Hepatic stellate cell (primary cell): ENCODE measurements at regions not wholly inside any gene's neighbourhood (a gene's known extent, or its start where the extent isn't known, plus 50 kb on each side); places are given as distances from the start of the nearest gene placed in this dataset.
"Not testable (repeated sequence)": the region's sequence is repeated elsewhere in the genome, so short reads cannot be mapped to it uniquely, and the experiment has no call there.

Experiments used
- DNase-seq: peaks from one replicate; pipeline ENCODE4 v3.0.0; 2011; ENCODE audit warnings: low spot score

- peak; percentile 1 for DNase-seq
Measured at GRCh38 chr12:29961231-29961630, 177.5 kb upstream of the TMTC1 start.

- no peak for DNase-seq
Measured at GRCh38 chr12:29960122-29960521, 176.4 kb upstream of the TMTC1 start.

GRCh38 chr12:29957835-29958234 lies 174.1 kb upstream of the TMTC1 start:
- no peak for DNase-seq

DNA sequence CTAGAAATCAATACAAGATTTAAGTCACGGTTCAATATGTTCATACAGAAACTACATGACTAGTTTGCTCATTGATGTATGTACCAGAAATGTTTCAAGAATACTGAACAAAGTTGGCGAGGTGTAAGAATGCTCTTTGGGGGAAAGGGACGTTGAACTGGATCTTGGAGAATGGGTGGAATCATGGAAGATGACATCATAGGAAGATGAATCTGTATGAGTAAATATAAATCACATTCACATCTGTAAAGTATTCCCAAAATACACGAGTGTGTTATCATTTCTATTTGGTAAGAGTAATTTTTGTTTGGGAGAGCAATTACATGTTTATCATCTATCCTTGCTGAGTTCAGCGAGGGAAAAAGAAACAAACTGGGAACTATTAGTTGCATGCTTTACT lies 162.2 kb upstream of the TMTC1 start:
- no peak for DNase-seq

DNA sequence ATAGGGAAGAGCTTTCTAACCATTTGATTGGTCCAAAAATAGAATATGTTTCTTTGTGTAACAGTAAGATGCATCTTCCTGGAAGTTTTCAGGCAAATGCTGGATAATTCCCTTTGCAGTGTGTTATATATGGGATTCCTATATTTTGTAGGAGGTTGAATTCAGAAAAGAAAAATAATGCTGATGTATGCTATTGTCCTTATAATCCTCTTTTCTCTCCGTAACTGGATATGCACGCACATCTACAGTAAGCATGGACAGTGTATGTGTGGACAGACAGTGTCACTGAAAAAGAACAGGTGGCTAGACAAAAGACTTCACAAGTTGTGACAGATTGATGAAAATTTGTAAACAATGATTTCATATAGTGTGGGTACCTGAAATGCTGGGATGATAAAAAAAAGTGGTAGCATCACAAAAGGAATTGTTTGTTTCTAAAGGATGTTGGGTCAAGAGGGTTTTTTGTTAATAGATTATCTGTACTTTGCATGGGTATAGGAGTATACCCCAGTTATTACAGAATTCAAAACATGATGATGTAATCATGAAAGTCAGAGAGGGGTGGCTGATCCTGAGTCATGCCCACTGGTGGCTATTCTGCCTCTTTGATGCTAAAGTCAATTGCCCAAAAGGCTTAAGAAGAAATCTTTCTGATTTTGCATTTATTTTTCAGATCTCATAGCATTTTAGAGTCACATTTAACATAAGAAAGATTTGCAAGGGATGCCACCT lies 160.7 kb upstream of the TMTC1 start:
- DNase-seq: no peak

- no peak for DNase-seq
Measured at GRCh38 chr12:29943683-29944082, 159.9 kb upstream of the TMTC1 start.

- no peak for DNase-seq
Measured at GRCh38 chr12:29940811-29941210, 157.1 kb upstream of the TMTC1 start.

GRCh38 chr12:29930503-29930902 lies 146.8 kb upstream of the TMTC1 start:
- DNase-seq: no peak

GRCh38 chr12:29929295-29929694 lies 145.6 kb upstream of the TMTC1 start:
- DNase-seq: no peak

DNA sequence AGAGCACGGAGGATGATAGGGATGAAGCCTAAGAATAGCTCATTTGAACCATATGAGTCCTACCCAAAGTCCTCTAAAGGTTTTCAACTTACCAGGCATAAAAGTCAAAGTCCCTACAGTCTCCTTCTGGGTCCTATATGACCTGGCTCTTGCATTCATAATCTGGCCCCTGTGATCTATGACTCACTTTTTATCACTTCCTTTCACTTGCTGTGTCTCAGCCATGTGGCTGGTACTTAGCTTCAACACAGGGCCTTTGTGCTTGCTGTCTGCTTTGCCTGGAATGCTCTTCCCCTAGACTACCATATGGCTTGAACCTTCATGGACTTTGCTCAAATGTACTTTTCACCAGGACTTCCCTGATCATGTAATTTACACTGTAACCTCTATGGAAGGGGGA lies 137.6 kb upstream of the TMTC1 start:
- no peak for DNase-seq

DNA sequence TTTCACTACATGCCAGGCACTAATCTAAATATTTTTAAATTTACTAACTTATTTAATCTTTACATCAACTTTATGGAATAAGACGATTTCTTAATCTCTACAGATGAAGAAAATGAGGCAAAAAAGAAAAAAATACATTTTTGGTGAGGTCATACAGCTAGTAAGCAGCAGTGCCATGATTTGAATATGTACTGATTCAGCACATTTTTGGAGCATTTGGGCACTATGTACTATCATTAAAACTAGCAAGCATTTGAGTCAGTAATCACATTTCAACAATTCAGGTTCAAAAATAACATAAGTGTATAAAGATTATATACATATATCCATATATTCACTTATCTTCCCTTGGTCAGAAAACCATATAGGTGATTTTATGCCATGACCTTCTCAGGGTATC lies 124.4 kb upstream of the TMTC1 start:
- no peak for DNase-seq

GRCh38 chr12:29907461-29907860 lies 123.7 kb upstream of the TMTC1 start:
- no peak for DNase-seq

GRCh38 chr12:29902043-29902442 lies 118.3 kb upstream of the TMTC1 start:
- no peak for DNase-seq

- DNase-seq: no peak
Measured at GRCh38 chr12:29901585-29901984, 117.8 kb upstream of the TMTC1 start.

DNA sequence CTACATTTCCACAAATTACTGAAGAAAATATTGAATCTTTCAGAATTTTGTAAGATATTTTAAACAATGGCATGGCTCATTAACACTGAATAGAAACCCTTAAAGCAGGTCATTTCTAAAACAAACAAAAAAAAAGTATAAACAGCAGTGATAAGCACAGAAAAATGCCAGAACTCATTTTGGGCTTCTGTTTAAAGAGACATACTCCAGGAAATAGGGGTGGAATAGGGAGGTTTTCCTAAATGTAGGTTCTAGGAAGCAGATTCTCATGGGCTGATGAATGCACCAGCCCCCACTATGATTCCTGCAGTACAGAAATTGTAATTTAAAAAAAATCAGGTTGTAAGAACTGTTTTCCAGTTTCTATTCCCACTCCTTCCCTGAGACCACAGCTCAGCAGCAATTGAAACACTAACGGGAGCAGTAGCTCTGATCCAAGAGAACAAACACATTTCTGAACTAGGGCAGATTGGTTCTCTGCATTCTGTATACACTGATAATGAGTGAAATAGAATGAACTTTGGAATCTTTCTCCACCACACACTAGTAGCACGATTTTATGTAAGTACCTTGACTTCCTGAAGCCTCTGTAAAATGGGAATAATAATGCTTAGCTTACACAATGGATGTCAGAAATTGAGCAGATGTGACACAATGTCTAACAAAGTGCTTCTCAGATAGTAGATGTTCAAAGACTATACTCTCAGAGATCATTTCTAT lies 115.6 kb upstream of the TMTC1 start:
- DNase-seq: no peak

GRCh38 chr12:29895966-29896365 lies 112.2 kb upstream of the TMTC1 start:
- DNase-seq: no peak

DNA sequence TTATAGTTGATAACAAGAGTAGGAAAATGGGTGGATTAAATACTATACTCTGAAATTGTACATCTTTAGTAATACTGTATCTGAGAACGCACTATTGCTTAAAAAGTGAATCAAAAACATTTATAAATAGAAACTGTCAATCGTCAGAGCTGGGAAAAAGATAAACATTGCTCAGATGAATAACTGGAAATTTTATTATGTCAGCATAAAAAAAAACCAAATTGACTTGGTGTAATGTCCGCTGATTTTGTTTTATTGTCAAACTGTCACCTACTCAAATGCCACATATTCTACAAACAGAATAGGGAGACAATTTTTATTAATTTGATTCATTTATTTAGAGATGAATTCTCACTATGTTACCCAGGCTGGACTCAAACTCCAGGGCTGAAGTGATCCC lies 109.3 kb upstream of the TMTC1 start:
- no peak for DNase-seq

DNA sequence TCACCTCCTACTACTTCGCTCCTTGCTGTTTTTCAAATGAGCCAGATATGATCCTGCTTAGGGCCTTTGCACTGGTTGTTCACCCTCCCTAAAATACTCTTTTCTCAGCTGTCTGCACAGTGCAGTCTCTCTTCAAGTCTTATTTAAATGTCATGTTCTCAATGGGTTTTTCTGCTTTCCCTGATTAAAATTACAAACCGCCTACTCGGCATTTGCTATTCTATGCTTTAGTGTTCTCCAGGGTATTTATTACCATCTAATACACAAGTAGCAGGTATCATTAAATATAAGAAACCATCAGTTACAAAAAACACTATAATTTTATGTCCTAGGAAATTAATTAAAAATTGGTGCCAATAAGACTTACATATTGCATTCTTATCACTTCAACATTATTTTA lies 108.0 kb upstream of the TMTC1 start:
- DNase-seq: no peak

DNA sequence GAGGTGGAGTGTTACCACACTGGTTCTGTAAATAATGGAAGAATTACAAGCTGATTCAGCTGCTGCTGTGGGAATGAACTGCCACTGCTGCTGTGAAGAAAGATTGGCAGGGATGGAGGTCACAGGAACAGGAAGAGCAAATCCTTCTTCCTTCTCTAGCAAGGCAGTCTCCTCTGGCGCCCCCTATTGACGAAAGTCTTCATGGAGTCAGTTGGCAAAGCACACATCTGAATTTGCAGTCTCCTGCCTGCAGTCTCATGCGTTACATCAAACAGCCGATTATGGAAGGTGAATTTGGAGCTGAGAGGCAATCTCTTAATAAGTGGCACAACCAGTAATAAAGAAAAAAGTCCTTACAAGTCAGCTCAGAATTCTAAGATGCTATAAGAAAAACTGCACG lies 106.0 kb upstream of the TMTC1 start:
- DNase-seq: no peak

- DNase-seq: no peak
Measured at GRCh38 chr12:29888777-29889176, 105.0 kb upstream of the TMTC1 start.

GRCh38 chr12:29884957-29885356 lies 101.2 kb upstream of the TMTC1 start:
- not testable (repeated sequence) for DNase-seq

DNA sequence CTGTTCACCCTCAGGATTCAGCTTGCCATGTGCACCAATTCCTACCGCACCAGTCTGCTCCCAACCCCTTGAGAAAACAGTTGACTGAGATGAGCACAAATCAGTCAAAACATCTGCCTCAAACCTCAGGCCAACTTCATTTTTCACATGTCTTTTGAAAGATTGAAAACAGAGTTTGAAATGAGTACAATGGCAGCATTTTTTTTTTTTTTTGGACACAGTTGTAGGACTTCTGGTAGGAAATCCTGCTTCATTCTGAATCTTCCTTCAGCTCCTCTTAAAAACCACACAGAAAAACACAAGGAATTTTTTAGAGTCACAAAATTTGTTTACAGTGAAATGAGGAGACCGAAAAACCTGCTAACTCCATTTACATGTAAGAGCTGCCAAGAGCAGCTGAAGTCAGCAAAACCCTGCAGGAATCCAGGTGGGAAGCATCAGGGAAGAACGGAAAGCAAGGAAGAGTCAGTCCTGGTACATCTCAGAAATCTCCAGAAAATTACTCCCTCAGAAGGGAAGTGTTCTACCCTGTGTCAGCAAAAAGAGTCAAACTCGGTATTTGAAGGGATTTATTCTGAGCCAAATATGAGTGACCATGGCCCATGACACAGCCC lies 100.3 kb upstream of the TMTC1 start:
- no peak for DNase-seq

DNA sequence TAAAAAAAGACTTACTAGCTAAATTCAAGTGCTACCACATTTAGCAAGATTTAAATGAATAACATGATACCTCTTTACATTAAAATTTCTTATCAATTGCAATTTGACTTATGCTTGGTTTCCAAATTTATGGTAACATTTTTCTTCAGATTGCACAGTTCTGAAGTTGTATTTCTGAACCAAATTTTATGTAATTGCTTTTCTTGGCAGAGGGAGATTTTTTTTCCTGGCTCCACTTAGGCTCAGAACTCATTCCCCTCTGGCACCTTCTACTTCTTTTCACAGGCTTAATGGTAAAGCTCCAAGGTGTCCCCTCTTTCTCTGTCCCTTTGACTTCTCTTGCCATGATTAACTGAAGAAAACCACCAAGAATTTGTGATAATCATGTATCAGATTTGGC lies 99.8 kb upstream of the TMTC1 start:
- no peak for DNase-seq
